Effector CD8-positive, alpha-beta T cell (primary cell): ENCODE measurements at regions not wholly inside any gene's neighbourhood (a gene's known extent, or its start where the extent isn't known, plus 50 kb on each side); places are given as distances from the start of the nearest gene placed in this dataset.

ENCODE experiments used
- DNase-seq: peaks from one replicate; lab custom pipeline; 2025; lab: John Stamatoyannopoulos, UW

- DNase-seq: no peak
Observed at GRCh38 chr16:85326113-85326793, 214.0 kb upstream of the CIBAR2 start.

GRCh38 chr16:85326794-85327181 is 214.5 kb upstream of the CIBAR2 start:
- DNase-seq: no peak

DNA sequence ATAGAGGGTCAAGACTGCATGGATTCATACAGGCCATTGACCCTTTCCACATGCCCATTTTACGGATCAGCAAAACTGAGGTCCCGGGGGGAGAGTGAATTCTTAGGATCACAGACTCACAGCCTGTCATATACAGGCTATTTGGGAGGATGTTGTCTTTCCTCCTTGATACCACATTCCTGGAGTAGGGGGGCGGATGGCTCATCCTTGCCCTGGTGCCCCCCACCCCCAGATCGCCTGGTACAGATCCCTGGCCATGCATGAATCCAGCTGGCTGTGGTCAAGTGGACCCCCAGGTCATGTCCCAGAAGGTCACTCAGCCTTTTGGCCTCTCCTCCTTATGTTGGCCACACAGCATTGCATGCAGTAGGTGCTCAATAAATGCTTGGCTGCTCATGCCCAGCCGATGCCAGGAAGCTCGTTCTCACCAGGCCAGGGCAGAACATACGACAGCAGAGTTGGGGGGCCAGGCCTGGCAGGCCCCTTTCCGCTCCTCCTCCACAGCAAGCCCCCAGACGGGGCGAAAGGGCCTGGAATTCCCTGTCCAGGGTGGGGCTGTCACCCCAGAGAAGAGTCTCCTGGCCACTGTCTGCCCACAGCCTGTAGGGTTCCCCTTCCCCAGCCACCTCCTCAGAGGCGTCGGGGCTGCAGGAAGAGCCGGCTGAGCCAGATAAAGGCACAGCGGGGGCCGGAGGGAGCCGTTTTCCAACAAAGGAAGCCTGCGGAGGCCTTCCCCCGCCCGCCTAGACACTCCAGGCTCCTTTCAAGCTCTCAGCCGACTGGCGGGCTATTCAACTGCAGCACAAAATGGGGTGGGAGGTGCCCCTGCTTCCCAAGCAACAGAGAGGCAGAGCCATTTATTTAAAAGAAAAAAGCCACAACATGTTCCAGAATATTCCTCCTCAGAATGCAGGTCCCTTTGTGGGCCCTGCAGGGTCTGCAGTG is 215.7 kb upstream of the CIBAR2 start:
- no peak for DNase-seq

GRCh38 chr16:85328676-85329058 is 216.4 kb upstream of the CIBAR2 start:
- DNase-seq: no peak

DNA sequence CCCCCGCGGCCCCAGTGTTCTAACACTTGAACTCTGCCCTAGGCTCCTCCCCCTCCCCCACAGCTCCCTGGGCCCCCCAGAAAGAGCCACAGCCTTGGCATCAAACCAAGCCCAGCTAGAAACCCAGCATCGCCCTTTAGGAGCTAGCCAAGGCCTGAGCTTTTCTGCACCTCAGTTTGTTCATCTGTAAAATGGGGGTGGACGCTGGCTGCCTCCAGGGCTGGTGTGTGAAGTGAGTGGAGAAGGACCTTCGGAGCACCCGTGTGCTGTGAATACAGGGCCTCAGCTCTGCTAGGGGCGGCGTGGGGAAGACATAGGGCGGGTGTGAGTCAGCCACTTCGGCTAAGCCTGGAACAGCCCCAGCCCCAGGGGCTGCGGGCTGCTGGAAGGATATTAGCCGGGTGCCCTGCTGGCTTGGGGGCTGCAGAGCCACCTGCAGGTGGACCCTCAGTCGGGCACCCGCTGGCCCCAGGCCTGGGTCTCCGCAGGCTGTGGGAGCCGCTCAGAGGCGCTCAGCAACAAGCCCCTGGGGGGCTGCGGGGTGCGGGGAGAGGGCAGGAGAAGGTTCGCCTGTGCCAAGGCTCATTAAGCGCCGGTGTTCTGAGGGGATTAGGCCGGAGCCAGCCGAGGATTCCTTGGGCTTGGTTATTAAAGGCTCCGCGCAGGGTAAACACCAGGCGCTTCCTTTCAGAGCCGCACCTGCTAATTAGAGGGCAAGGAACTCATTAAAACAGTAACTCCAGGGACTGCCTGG is 217.0 kb upstream of the CIBAR2 start:
- DNase-seq: no peak

GRCh38 chr16:85330006-85330693 is 217.9 kb upstream of the CIBAR2 start:
- no peak for DNase-seq

- DNase-seq: no peak
Observed at GRCh38 chr16:85330694-85331188, 218.5 kb upstream of the CIBAR2 start.

- DNase-seq: no peak
Observed at GRCh38 chr16:85331688-85332087, 219.4 kb upstream of the CIBAR2 start.

GRCh38 chr16:85332175-85332574 is 219.9 kb upstream of the CIBAR2 start:
- no peak for DNase-seq

DNA sequence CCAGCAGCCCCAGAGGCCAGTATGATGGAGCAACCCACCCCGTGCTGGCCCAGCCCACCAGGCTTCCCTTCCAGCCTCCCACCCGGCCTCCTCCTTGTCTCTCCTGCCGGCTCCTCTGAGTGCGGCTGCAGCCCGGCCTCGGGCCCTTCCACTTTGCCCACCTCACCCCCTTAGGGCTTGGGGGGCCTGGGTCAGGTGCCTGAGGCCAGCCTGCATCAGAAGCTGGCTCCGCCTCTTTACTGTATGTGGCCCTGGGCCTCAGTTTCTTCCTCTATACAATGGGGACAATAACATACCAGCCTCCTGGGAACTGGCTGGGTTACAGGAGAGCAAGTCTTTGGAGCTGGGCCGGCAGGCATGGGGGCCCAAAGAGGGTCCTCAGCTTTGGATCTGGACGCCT is 221.1 kb upstream of the CIBAR2 start:
- no peak for DNase-seq

DNA sequence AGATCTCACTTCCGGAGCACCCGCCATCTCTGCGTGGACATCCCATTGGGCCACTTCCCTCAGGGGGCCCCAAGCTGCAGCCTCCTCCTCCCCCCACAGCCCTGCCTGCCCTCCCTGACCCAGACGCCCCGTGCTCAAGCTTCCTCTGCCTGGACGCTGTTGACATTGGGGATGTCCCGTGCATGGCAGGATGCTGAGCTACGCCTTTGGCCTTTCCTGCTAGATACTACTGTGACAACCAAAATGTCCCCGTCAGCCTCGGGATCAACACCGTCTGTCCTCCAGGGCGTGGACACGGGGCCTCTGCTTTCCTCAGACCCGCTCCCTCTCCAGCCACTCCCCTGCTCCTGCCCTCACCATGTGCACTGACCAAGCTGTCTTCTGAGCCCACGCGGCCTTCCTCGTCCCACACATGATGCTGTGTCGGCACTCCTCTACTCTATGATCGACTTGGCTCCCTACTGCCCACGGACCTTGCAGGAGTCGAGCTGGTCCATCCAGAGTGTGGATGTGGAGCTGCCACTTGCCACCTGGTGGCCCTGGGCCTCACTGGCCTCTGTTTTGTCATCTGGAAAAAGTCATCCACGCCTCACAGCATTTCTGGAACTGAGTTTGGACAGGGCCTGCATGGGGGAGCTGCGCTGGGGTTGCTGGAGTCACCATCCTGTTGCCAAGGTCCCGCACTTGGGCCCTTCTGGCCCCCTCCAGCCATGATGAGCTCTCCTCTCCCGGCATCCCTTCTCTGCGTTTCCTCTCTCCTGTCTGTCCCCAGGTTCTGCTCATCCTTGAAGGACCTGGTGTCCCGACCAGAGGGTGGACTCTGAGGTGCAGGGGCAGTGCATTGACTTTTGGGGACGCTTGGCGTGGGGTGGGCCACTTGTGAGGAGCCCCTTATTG is 221.7 kb upstream of the CIBAR2 start:
- DNase-seq: no peak

- no peak for DNase-seq
Observed at GRCh38 chr16:85334718-85335583, 222.7 kb upstream of the CIBAR2 start.

- DNase-seq: no peak
Observed at GRCh38 chr16:85335584-85336491, 223.6 kb upstream of the CIBAR2 start.

GRCh38 chr16:85337910-85338637 is 225.8 kb upstream of the CIBAR2 start:
- DNase-seq: no peak

- no peak for DNase-seq
Observed at GRCh38 chr16:85338638-85338982, 226.3 kb upstream of the CIBAR2 start.

DNA sequence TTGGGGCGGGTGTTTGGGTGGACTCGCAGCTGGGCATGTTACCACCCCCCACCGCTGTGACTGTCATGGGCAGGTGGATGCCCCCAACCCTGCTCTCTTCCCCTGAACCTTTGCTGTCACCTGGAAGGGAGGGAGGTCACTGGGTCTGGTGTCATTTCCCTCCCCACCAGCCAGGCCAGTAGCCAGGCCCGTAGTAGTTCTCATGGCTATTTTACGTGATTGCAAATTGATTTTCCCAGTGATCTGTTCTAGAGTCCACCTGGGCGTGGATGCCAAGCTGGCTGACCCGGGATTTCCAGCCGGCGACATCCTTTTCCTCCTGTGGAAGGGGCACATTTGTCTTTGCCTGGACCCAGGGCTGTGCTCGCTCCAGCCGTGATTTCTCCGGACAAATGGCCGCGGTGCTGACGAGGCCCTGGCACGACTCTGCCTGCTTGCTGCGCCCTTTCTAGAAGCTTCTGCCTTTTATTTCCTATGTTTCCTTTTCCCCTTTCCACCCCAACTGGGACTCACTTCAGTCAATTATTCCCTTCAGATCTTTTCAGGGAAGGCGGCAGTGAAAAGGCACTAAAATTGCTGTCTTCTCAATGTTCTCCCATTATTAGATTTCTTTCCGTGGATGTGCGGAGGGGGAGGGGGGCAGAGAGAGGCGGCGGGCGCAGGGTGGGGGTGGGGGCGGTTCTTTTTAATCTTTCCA is 226.9 kb upstream of the CIBAR2 start:
- DNase-seq: no peak

DNA sequence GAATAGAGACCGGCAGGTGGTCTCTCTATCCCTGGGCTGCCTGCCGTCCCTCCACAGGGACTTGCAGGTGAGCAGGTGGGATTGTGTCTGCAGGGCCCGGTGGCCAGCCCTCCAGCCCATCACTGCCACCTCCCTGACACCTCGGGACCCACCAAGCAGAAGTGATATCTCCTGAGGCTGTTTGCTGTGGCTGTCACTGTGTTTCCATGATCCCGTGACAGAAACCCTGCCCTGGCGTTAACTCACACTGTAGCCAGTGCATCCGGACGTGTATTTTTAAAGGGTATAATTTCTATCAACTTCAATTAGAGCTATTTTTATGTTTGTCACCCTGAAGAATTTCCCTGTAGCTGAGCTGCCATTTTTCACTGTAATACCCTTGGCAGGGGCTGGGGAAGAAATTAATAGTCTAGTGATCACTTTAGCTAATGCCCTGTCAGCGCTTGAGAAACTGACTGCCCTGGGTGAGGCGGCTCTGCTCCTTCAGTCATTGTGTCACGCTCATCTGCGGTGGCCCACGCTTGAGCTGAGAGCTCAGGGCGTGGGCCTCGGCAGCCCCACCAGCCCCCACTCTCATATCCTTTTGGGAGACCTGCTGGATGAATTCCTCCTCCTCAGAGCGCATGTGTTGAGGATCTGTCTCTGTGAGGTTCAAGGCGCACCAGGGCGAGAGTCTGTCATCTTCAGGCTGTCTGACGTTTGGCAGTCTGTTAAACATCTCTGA is 229.9 kb upstream of the CIBAR2 start:
- DNase-seq: no peak
